Fibroblast of pulmonary artery (primary cell): ENCODE measurements at regions not wholly inside any gene's neighbourhood (a gene's known extent, or its start where the extent isn't known, plus 50 kb on each side); places are given as distances from the start of the nearest gene placed in this dataset.

Experiments
- DNase-seq: peaks from one replicate; pipeline ENCODE4 v3.0.0-alpha.2; 2010; ENCODE audit warnings: low read depth
- H3K4me3 ChIP-seq: replicated peaks from 2 replicates; pipeline ENCODE4 v1.5.1; 2011; ENCODE audit warnings: low read depth, mild to moderate bottlenecking, control low read depth, low read length, moderate library complexity
- CTCF ChIP-seq: IDR thresholded peaks from 2 replicates; pipeline ENCODE4 v1.5.1; 2011; ENCODE audit warnings: mild to moderate bottlenecking, control low read depth, low read length, inconsistent platforms; ENCODE audit errors: missing control alignments

- DNase-seq, result no peak
- TF ChIP-seq CTCF, result no peak
Observed at GRCh38 chr14:34104489-34105397, 153.9 kb upstream of the EGLN3 start.

DNA sequence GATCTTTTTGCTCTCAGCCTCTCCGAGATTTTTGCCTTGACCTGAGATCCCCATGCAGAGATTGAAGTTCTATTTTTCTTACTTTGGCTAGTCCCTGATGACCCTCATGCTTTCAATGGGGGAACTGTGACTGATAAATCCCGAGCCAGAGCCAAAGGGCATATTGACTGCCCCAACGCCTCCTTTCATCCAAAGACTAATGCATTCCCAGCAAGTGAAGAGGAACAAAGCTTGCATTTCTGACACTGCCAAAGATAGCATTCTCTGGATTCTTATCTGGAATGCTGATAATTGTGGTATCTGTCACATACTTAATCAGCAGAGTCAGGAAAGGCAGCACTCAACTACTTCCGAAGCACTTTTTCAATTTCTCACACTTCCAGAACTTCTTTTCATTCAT lies 152.3 kb upstream of the EGLN3 start:
- H3K4me3 ChIP-seq, result no peak overlapping the region
- DNase-seq, result no peak
- no peak for TF ChIP-seq CTCF

More at GRCh38 chr14:34104489-34105397, 153.9 kb upstream of the EGLN3 start:
- H3K4me3 ChIP-seq, result no peak overlapping the region

- DNase-seq, result no peak
- no peak for TF ChIP-seq CTCF
- H3K4me3 ChIP-seq, result no peak overlapping the region
Observed at GRCh38 chr14:34099635-34100034, 148.8 kb upstream of the EGLN3 start.

DNA sequence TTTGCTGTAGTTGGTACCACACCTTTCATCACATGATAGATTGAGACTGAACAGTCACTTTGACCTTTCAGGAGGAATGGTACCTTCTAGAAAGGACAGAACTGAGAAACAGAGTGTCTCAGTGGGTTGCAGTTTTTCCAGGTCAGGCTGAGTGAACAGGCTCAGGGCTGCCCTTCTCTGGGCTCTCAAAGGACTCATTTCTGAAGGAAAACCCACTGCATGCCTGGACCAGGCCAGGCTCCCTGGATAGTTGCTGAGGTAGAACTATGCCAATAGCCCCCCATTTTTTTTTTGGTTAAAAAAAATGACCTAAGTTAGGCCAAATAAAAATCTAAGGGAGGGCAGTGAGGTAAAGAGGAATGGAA lies 148.1 kb upstream of the EGLN3 start:
- TF ChIP-seq CTCF, result no peak
- no peak for DNase-seq

GRCh38 chr14:34098045-34098984 lies 147.4 kb upstream of the EGLN3 start:
- no peak overlapping the region for H3K4me3 ChIP-seq
- peak; percentile 71 for DNase-seq
- peak; percentile 74 for TF ChIP-seq CTCF

More for the DNA sequence above, 148.1 kb upstream of the EGLN3 start:
- no peak overlapping the region for H3K4me3 ChIP-seq

DNA sequence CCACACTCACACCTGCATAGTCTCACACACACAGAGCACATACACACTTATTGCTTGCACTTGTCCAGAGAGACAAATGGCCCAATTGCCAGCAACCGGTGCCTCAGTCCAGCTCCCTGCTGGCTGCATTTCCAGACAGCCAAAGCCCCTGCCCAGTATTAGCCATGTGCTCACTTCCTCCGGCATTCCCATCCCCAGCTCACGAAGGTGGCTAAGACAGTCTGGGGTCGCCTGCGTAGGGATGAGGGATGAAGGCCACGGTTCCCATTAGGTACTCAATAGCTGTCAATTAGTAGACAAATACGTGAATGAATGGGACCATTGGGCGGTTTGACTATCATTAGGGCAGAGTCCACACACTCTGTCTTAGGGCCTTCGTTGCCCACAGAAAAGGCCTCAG lies 146.8 kb upstream of the EGLN3 start:
- no peak for DNase-seq
- no peak overlapping the region for H3K4me3 ChIP-seq
- no peak for TF ChIP-seq CTCF
